ENCODE measurements at regions not wholly inside any gene's neighbourhood (a gene's known extent, or its start where the extent isn't known, plus 50 kb on each side); places are given as distances from the start of the nearest gene placed in this dataset.

- TF ChIP-seq SP2 (IDR thresholded peaks at IDR 0.05; ENCODE audit: low read length), result no peak
Measured at GRCh38 chr7:94834359-94834758, 73.0 kb upstream of the PPP1R9A start (continued).

- Histone ChIP-seq H3K36me3 (ENCODE audit: control insufficient read depth in 2 of 4, insufficient read depth in 4 of 4, low read length in 3 of 4) (no peaks in the 10 kb centered on the region; a peak in 4 of 8 replicates), H2AFZ (ENCODE audit: low read length) (no peak overlapping the region), H2BK15ac (ENCODE audit: low read length) (no peak overlapping the region), H3K56ac (replicated peaks; ENCODE audit: insufficient read length, low read depth, low read length) (no peak overlapping the region), H3K18ac (ENCODE audit: extremely low read depth, low read length) (no peak overlapping the region), H3K4me2 (ENCODE audit: insufficient read depth in 1 of 2, low read depth in 2 of 2, low read length in 2 of 2) (no peak overlapping the region), H3K79me2 (ENCODE audit: control insufficient read depth in 1 of 2, insufficient read depth in 2 of 2, low read length in 2 of 2) (no peaks in the 10 kb centered on the region), H4K91ac (replicated peaks; ENCODE audit: insufficient read length, low read length) (no peak overlapping the region), H3K27me3 (replicated peaks in 1 of 4; ENCODE audit: control insufficient read depth in 3 of 4, extremely low read depth in 1 of 4, insufficient read depth in 3 of 4, low read length in 3 of 4) (no peaks in the 10 kb centered on the region), H3K79me1 (ENCODE audit: low read depth, low read length) (no peaks in the 10 kb centered on the region), H4K20me1 (replicated peaks in 1 of 2; ENCODE audit: control insufficient read depth in 1 of 2, insufficient read depth in 2 of 2, low read length in 2 of 2) (no peaks in the 10 kb centered on the region), H2AK5ac (ENCODE audit: low read depth, low read length) (no peak overlapping the region), H2BK5ac (ENCODE audit: low read depth, low read length) (no peak overlapping the region), H2BK120ac (replicated peaks; ENCODE audit: low read depth, low read length) (no peak overlapping the region), H2BK20ac (ENCODE audit: low read length) (no peak overlapping the region), H3K4ac (replicated peaks; ENCODE audit: insufficient read length, low read depth, low read length) (no peak overlapping the region), H3K9me3 (ENCODE audit: insufficient read depth in 2 of 2, low read depth in 1 of 2, low read length in 1 of 2) (peaks cover 16% of the 10 kb centered on the region in 2 experiments), H3K4me3 (ENCODE audit: extremely low read depth in 1 of 4, insufficient read depth in 2 of 4, low read depth in 3 of 4, low read length in 4 of 4) (no peak overlapping the region), H4K8ac (ENCODE audit: extremely low read depth, insufficient read depth, low read length) (no peak overlapping the region), H3K4me1 (replicated peaks in 1 of 4; ENCODE audit: control insufficient read depth in 3 of 4, insufficient read depth in 4 of 4, low read length in 3 of 4) (no peaks in the 10 kb centered on the region), H3K14ac (ENCODE audit: insufficient read length) (no peak overlapping the region), H2BK12ac (ENCODE audit: low read depth, low read length) (no peak overlapping the region), H3K27ac (ENCODE audit: low read depth, low read length) (no peak overlapping the region), H3K23me2 (ENCODE audit: low read depth, low read length) (no peaks in the 10 kb centered on the region), H3K9ac (replicated peaks in 1 of 4; ENCODE audit: extremely low read depth in 1 of 4, low read depth in 3 of 4, low read length in 3 of 4) (no peak overlapping the region), H3K23ac (ENCODE audit: insufficient read length) (no peak overlapping the region), H4K5ac (ENCODE audit: insufficient read length, low read depth, low read length) (no peak overlapping the region)
- TF ChIP-seq ATF2 (IDR thresholded peaks at IDR 0.05; ENCODE audit: low read length) (no peak), SIX5 (IDR thresholded peaks at IDR 0.05; ENCODE audit: low read depth, low read length) (no peak), CREB1 (IDR thresholded peaks at IDR 0.05) (no peak), RFX5 (IDR thresholded peaks at IDR 0.05; ENCODE audit: borderline replicate concordance, low read depth, low read length) (no peak)
- POLR2A ChIA-PET (ENCODE audit: partially characterized antibody), result no interaction called here
- no peak for DNase-seq (ENCODE audit: low read depth in 1 of 2, low spot score in 2 of 2)
- 90% methylated on average over 3 of the region's 3 CpGs; no CpG with 5 or more reads in 1 of the 2 experiments for WGBS, 2 experiments (ENCODE audit: extremely low coverage in 1 of 2, insufficient coverage in 1 of 2, insufficient read length in 1 of 2, insufficient replicate concordance in 2 of 2, low coverage in 1 of 2, low lambda C conversion rate in 2 of 2, missing lambda C conversion rate in 1 of 2)
- CTCF ChIA-PET (ENCODE audit: partially characterized antibody), result no interaction called here
- no peak for FAIRE-seq
Measured at GRCh38 chr7:94838717-94839116, 68.7 kb upstream of the PPP1R9A start.

Data from H1 (cell line).